NOMO-1 treated with dmso at 0.1 percent for 144 hours (cell line): ENCODE measurements at regions not wholly inside any gene's neighbourhood (a gene's known extent, or its start where the extent isn't known, plus 50 kb on each side); places are given as distances from the start of the nearest gene placed in this dataset.

Source experiments
- DNase-seq: peaks from one replicate; lab custom pipeline; 2025; ENCODE audit not compliant: unreplicated experiment; lab: John Stamatoyannopoulos, UW

DNA sequence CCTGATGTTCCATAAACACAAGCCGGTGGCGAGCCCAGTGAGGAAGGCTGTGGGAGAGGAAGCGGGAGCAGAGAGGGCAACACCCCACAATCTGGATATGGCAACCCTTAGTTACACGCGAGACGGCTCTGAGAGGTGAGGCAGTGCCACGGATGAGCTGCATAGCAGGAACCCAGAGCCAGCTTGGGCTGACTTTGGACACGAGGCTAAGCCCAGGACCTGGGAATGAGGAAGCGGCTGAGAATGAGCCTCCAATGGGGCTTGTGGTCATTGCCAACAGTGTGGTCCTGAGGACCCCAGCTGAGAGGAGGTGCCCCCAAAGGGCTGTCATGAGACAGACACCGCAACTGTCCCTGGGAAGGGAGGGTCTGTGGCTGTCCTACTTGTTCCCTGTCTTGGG is 160.0 kb upstream of the SMIM23 start:
- DNase-seq: no peak

DNA sequence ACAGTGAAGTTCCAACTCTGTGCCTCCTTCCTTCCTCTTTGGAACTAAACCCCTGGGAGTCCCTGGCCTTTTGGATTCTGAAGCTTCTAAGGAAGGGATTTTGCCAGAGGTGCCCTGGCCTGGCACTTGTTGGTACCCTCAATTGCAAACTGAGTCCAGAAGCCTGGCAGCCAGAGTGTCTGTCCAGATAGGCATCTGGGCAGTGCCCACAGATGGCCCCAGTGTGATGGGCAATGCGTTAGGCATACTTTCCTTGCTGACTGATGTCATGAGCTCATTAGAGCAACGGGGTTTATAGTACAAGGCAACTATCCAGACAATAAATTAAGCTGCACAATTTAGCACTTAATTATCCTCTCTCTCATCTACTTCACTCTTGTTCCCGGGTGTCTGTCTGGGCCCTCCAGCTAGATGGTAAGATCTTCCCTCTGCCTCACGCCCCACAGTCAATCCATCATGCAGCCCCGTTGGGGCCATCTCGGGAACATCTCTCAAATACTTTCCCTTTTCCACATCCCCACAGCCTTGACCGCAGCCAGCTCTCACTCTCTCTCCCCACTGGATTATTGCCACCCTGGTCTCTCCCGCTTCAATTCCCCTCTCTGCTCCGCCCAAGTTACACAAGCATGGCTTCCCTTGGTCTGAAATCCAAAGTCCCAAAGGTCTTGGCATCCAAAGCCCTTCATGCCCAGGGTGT is 157.5 kb upstream of the SMIM23 start:
- DNase-seq: no peak

DNA sequence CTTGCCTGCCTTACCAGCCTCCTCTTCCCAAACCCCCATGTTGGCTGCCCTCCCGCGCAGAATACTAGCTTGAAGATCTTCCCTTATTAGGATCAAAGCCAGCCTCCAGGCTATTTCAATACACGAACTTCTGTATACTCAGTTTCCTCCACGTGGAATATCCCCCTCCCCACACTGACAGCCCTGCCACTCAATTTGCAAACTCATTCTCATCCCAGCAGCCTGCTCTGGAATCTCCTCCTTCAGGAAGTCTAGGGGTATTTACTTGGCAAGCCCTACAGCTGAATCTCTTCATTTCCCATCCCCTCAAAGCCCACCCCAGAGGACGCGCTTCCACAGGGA is 157.0 kb upstream of the SMIM23 start:
- no peak for DNase-seq

DNA sequence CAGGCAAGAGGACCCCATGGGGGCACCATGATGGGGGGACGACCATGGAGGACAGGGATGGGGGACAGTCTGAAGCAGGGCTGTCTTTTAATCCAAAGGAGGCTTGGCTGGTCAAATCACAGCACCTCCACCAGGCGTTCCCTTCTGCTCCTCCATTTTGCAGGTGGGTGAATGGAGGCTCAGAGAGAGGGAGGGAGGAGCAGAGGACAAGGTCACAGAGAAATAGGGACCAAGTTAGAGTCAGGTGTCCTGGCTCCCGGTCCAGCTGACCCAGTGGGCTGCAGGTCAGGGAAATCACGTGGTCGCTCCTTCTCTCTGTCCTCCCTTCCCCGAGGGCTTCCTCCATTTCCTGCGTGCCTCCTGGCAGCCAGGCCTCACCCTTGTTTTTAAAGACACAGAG is 156.4 kb upstream of the SMIM23 start:
- no peak for DNase-seq

DNA sequence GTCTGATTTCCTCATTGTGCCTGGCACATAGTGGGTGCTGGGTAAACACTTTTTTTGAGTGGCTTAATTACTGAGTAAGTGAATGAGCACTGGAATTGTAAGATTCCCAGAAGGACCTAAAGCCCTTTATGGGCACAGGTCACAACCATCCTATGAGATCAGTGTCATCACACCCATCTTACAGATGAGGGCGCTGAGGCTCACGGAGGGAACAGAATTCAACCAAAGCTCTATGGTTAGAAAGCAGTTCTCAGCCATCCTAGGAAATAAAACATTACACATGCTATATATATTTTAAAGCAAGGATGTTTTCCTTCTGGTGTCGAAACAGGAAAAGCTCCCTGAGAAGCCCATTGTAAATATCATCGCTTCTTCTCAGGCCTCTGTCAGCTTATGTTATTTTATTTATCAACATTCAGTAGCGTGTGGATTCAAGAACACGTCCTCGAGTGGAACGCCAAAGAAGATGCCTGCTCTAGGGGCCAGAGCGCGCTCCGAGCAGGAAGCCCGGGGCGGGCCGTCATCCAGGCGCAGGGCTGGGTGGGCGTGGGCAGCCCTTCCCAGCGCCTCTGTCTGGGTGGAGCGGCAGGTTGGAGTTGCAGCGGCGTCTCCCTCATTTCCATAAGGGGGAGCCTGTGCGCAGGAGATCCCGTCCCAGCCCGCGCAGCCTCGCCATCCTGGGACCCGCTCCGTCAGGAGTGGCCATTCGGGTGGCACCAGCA is 155.8 kb upstream of the SMIM23 start:
- no peak for DNase-seq

DNA sequence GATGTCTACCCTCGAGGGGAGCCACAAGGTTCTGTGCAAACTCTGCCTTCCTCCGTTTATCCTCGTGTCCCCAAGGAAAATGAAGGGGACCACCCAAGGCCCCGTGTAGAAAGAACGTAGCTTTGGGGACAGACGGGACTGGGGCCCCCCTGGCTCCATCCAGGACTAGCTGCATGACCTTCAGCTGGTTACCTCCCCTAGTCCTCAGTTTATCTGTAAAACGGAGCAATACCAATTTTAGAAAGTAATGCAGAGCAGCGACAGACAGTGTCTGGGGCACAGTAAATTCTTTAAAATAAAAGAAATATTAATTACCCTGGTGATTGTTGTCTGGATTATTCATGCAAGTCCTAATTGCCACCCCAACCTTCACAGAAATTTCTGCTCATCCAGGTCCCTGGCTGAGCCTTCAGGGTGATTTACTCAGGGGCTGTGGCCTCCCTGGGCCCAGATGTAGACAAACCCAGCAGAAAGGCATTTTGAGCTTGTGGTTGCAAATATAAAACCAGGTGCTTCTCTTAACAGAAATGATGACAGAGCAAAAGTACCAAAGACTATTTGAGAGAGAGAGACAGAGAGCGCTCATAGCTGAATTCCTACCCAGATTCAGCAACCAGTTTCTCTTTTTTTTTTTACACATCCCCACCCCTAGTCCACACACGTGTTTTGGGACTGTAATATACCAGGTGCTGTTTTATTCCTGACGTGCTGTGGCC is 155.1 kb upstream of the SMIM23 start:
- no peak for DNase-seq

DNA sequence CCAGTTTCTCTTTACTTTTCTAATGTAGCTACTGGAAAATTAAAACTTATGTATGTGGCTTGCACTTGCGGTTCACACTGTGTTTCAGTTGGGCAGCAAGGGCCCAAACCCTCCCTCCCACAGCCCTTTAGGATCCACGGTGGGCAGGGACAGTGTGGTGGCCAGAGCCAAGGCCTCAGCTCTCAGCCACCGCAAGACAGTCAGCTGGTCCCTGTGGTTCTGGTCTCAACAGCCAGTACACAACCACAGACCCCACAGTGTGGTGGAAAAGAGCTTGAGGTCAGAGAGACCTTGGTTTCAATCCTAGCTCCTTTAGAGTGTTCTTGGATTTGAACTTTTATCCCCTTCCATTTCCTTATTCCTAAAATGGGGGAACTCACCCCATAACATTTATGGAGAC is 153.0 kb upstream of the SMIM23 start:
- no peak for DNase-seq

DNA sequence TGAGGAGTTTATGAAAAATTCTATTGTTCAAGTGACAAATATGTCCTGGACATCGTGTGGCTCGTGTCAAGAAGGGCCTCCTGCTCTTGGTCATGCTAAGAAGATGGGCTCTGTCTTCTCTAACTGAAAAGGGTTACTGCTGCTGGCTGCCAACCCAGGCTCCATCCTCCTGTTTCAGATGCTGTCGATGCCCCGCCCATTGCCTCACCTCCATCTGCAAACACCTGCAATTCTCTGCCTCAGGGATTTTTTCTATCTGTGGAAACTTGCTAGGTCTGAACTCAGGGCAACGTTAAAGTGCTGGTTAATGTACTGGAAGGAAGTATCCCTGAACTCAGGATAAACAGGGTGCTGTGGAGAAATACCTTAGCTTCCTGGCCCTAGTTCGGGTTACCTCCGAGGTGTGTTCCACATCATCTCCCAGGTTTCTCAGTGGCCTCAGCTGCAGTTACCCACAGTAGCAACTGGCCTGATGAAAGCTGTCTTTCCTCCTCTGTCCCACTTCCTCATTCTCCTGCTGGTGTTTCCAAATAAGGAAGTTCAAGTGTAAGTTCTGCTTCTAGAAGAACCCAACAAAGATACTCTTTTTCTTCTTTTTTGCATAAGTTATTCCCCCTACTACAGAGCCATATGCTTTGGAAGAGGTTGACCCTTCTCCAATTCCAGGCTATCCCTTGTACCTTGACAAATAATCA is 151.7 kb upstream of the SMIM23 start:
- peak; percentile 51 for DNase-seq

DNA sequence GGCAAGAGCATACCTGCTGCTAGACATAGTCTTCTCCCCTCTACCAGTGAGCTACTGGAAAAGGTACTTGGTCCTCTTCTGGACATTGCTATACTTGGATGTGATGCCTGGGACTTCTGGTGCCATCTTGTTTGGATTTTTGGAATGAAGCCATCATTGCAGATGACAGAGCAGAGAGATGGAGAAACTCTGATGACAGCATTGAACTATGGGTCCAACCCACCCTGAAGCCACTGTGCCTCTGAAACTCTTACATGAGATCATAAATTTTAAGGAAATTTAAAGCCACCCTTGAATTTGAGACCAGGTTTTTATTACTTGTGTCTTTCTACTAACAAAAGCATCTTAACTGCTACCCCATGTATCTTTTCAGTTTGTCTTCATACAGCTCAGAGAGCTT is 151.1 kb upstream of the SMIM23 start:
- DNase-seq: no peak

DNA sequence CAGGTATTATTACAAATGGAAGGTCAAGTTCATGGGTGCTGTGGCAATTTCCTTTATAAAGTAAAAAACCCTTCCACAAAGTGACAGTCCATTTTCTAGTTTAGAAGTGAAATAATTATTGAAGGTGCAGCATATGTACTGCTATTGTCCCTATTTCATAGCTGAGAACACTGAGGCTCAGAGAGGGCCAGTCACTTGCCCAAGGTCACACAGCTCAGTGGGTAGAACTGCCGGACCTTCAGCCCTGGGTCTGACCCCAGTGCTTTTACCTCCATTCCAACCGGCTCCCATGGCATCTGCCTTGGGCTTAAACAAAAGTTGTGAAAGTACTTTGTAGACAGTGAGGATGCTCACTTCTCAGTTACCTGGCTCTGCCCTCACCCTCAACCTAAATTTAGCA is 150.6 kb upstream of the SMIM23 start:
- no peak for DNase-seq

DNA sequence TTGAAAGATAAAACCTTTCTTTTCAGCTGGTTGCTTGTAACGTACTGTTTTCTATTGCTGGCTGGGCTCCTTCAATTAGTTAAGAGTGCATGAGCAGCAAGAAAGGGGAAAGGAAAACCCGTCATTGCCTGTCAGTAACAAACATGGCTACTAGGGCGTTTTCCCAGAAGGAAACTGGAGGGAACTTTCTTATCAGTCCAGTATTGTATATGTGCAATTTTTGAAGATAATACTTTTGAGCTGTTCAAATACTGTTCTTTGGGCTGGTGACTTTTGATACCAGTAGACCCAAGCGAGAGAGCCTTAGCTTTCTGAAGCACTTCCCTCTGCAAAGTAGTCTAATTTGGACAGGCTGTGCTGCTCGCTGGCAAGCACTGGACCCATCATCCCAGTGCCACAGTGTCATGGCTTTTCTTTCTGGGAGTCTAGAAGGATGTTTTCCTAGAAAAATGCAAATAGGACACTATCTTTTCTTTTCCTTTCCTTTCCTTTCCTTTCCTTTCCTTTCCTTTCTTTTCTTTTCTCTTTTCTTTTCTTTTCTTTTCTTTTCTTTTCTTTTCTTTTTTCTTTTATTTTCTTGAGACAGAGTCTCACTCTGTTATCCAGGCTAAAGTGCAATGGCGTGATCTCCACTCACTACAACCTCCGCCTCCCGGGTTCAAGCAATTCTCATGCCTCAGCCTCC is 149.9 kb upstream of the SMIM23 start:
- no peak for DNase-seq

DNA sequence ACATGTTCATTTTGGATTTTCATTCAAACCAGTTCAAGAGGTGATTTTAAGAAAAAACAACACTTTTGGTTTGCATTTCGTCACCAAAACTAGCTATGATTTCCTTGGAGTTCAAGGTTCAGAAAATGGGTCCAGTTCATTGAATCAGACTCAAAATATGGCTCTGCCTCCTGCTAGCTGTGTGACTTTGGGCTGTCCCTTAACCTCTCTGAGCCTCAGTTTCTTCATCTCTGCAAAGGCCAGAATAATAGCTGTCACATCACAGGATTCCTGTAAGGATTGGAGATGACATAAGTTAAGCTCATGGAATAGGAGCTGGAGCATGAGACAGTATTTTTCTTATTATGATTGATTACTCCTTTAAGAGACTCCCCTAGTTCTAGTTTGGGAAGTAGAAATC is 147.8 kb upstream of the SMIM23 start:
- DNase-seq: no peak

DNA sequence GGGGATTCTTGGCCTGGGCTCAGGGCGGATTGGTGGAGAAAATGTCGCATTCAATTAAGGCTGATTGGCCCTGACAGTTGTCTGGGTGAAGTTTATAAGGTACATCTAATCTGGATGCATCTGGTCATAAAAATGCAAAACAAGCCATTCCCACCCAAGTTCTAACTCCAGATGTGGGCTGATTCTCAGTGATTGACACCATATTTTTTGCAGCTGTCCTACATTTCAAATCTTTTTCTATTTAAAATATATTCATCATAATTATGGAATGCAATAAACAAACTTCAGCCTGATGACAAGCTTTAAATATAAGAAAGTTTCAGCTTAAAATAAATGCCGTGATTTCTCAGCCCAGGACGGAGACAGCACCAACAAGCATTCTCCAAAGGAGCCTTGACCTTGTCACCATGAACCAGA is 146.4 kb upstream of the SMIM23 start:
- DNase-seq: no peak

DNA sequence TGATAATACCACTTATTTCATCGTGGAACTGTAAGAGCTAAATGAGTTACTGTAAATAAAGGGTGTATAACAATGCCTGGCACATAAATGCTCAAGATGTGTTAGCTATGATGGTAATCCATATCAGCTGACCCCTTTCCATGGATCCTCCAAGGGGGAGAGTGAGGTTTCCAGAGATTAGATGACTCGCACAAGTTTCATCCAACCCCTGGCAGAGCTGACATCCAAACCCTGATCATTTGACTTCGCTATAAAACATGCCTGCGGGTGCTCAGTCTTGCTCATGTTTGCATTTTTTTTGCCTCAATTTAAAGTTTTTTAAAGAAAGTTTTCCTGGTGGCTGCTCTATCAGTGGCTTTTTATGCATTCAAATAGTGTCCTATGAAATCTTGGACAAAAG is 145.7 kb upstream of the SMIM23 start:
- DNase-seq: no peak

DNA sequence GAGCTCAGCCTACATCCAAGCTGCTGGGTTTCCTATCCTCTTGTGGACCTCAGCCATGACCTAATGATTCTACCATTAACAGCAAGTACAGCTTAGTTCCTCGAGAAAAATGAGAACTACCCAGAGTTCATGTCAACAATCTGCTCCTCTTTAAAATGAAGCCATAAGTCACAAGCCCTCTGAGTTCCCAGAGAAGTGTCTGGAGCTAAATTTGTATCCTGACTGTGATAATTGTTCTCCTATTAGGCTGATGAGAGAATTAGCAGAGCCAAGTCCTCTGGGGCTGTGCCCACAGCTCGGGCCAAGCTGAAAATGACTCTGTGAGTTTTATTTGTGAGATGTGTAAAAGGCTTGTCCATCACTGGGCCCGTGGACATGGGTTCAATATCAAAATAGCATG is 145.1 kb upstream of the SMIM23 start:
- no peak for DNase-seq

DNA sequence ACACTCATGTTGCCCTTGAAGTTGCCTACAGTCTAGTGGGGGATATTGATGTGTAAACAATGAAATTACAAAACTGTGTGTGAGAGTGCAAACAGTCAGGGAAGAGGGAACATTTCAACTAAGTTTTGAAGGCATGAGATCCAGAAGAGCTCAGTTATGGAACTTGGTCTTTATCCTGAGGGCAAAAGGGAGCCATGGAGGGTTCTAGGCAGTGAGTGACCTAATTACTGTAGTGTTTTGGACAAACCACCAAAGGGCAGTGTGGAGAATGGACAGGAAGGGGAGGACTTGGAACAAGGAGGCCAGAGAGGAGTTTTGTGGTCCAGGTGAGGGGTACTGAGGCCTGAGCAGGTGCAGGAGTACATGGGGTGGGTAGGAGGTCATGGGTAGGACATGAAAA is 143.7 kb upstream of the SMIM23 start:
- no peak for DNase-seq

DNA sequence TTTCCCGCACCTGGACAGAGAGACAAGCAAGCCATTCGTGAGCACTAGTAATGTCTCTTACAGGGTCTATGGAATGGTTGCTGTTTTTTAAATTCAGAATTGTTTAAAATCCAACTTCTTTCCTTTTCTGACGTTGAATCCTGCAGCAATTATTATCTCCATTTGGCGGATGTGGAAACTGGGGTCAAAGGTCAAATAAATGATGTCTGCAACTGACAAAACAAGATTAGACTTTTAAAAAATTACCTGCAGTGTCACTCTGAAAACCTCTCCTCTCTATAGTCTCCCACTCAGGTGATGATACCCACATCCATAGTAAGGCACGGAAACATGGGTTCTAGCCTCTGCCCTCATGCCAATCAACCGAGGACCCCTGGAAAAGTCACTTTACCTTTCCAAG is 142.7 kb upstream of the SMIM23 start:
- DNase-seq: no peak

DNA sequence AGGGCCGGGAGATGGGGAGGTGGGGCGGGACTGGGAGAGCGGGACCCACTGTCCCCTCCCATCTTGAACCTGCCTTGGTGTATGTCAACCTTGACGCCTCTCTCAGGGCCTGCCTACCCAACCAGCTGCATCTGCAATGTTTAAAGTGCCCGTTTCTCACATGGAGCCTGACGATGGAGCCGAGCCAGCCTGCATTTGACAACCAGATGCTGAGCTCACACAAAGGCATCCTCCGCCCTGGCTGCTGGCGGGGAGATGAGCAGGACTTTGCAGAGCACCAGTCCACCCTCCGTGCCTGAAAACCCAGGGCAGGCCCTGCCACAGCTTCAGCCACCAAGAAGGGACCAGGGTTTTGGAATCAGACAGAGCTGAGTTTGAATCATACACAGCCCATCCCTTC is 141.1 kb upstream of the SMIM23 start:
- DNase-seq: no peak

DNA sequence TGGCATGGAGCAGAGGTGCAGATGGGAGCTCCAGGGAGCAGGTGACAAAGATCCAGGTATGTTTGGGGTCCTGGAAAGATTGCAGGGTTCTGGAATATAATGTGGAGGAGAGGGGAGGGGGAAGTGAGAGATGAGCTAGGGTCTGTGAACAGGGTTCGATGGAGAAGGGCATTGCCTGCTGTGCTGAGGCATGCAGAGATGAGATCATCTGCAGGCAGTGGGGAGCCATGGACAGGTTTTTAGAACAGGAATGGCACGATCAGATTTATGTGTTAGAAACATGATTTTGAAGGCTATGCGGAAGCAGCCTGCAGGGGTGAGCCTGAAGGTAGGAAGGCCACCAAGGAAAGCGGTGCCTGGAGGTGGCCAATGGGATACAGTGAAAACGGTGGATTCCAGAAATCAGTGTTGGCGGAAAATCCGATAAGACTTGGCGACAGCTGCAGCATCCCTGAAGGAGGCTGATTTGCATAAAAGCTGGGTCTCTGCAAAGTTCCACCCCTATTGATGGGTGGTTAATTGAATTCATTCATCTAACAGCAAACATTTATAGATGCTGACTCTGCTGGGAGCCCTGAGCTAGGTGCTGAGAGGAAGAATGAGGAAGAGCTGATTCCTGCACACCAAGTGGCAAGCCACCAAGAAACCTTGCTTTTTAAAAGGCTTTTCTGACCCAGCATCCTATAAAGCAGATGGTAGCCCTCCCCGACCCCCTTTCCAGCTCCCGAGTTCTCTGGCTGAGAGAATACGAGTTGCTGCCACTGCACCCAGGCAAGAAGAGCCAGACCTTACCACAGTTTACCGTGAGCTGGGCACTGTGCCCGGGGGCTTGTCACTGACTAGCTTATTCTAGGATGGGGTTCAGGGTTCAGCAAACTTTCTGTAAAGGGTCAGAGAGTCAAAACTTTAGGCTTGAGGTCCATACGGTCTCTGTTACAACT is 139.2 kb upstream of the SMIM23 start:
- no peak for DNase-seq
